ENCODE measurements at regions not wholly inside any gene's neighbourhood (a gene's known extent, or its start where the extent isn't known, plus 50 kb on each side); places are given as distances from the start of the nearest gene placed in this dataset.

- Histone ChIP-seq H3K79me2 (ENCODE audit: insufficient read depth, low read depth, low read length) (no peaks in the 10 kb centered on the region), H3K9me3 (ENCODE audit: low read length) (no peaks in the 10 kb centered on the region), H3K4me1 (ENCODE audit: insufficient read depth, low read length, poor library complexity, severe bottlenecking) (no peaks in the 10 kb centered on the region), H3K27ac (ENCODE audit: low read depth, low read length, poor library complexity, severe bottlenecking) (no peak overlapping the region), H3K4me3 (ENCODE audit: low read depth, low read length, poor library complexity, severe bottlenecking) (no peak overlapping the region), H4K20me1 (ENCODE audit: insufficient read depth, low read length) (no peaks in the 10 kb centered on the region), H3K9me2 (ENCODE audit: insufficient read depth, low read length) (no peaks in the 10 kb centered on the region), H2AFZ (ENCODE audit: low read length) (no peak overlapping the region), H3K4me2 (ENCODE audit: low read length) (no peak overlapping the region), H3K36me3 (ENCODE audit: insufficient read depth, low read length) (no peaks in the 10 kb centered on the region)
- TF ChIP-seq EZH2phosphoT487 (IDR thresholded peaks at IDR 0.05; ENCODE audit: borderline replicate concordance, low read depth, low read length) (no peak), CTCF (conservative IDR thresholded peaks at IDR 0.05; ENCODE audit: low read length) (no peak)
- CTCF ChIA-PET (ENCODE audit: unreplicated experiment) = no interaction called here
- BruUV-seq (replicated peaks) = no TSS peak
- POLR2A ChIA-PET = no interaction called here
- intact Hi-C loops (cut with micrococcal nuclease; ENCODE audit: unreplicated experiment) = no loop called here
- no peak for DNase-seq (ENCODE audit: low spot score)
Observed at GRCh38 chr15:49742381-49742780, 121.5 kb downstream of the DTWD1 start.

- no peak overlapping the region for H3K4me2 ChIP-seq (ENCODE audit: low read length)
- POLR2A ChIA-PET = interaction anchor here (0.9 kb wide), 1 partner anchor 9 kb away, joined by 3 read pairs; no protein-coding TSS in a partner anchor
- no peak overlapping the region for H3K4me3 ChIP-seq (ENCODE audit: low read depth, low read length, poor library complexity, severe bottlenecking)
Observed at GRCh38 chr15:49747340-49747739, 126.5 kb downstream of the DTWD1 start.

GRCh38 chr15:49748791-49749190 is 127.9 kb downstream of the DTWD1 start:
- no TSS peak for BruUV-seq (replicated peaks)
- H3K4me3 ChIP-seq (ENCODE audit: low read depth, low read length, poor library complexity, severe bottlenecking) = no peak overlapping the region
- no peak for DNase-seq (ENCODE audit: low spot score)
- no peak overlapping the region for H3K4me2 ChIP-seq (ENCODE audit: low read length)
- no peak overlapping the region for H2AFZ ChIP-seq (ENCODE audit: low read length)
- no peak overlapping the region for H3K27ac ChIP-seq (ENCODE audit: low read depth, low read length, poor library complexity, severe bottlenecking)
- H3K9me3 ChIP-seq (ENCODE audit: low read length) = no peaks in the 10 kb centered on the region
- intact Hi-C loops (cut with micrococcal nuclease; ENCODE audit: unreplicated experiment) = no loop called here
- ChIA-PET CTCF (ENCODE audit: unreplicated experiment) (no interaction called here), POLR2A (no interaction called here)
- H3K36me3 ChIP-seq (ENCODE audit: insufficient read depth, low read length) = no peaks in the 10 kb centered on the region
- H3K4me1 ChIP-seq (ENCODE audit: insufficient read depth, low read length, poor library complexity, severe bottlenecking) = no peaks in the 10 kb centered on the region
- H4K20me1 ChIP-seq (ENCODE audit: insufficient read depth, low read length) = no peaks in the 10 kb centered on the region
- H3K79me2 ChIP-seq (ENCODE audit: insufficient read depth, low read depth, low read length) = no peaks in the 10 kb centered on the region
- no peaks in the 10 kb centered on the region for H3K9me2 ChIP-seq (ENCODE audit: insufficient read depth, low read length)
- no peak for TF ChIP-seq CTCF (conservative IDR thresholded peaks at IDR 0.05; ENCODE audit: low read length)
- no peak for TF ChIP-seq EZH2phosphoT487 (IDR thresholded peaks at IDR 0.05; ENCODE audit: borderline replicate concordance, low read depth, low read length)

More at GRCh38 chr15:49747340-49747739, 126.5 kb downstream of the DTWD1 start:
- H3K9me2 ChIP-seq (ENCODE audit: insufficient read depth, low read length) = no peaks in the 10 kb centered on the region
- DNase-seq (ENCODE audit: low spot score) = no peak
- TF ChIP-seq EZH2phosphoT487 (IDR thresholded peaks at IDR 0.05; ENCODE audit: borderline replicate concordance, low read depth, low read length) (no peak), CTCF (conservative IDR thresholded peaks at IDR 0.05; ENCODE audit: low read length) (no peak)
- H3K27ac ChIP-seq (ENCODE audit: low read depth, low read length, poor library complexity, severe bottlenecking) = no peak overlapping the region
- H3K36me3 ChIP-seq (ENCODE audit: insufficient read depth, low read length) = no peaks in the 10 kb centered on the region
- H2AFZ ChIP-seq (ENCODE audit: low read length) = no peak overlapping the region
- BruUV-seq (replicated peaks) = no TSS peak
- no peaks in the 10 kb centered on the region for H4K20me1 ChIP-seq (ENCODE audit: insufficient read depth, low read length)
- no peaks in the 10 kb centered on the region for H3K9me3 ChIP-seq (ENCODE audit: low read length)
- intact Hi-C loops (cut with micrococcal nuclease; ENCODE audit: unreplicated experiment) = no loop called here
- CTCF ChIA-PET (ENCODE audit: unreplicated experiment) = no interaction called here
- no peaks in the 10 kb centered on the region for H3K4me1 ChIP-seq (ENCODE audit: insufficient read depth, low read length, poor library complexity, severe bottlenecking)
- H3K79me2 ChIP-seq (ENCODE audit: insufficient read depth, low read depth, low read length) = no peaks in the 10 kb centered on the region
